ENCODE measurements at regions not wholly inside any gene's neighbourhood (a gene's known extent, or its start where the extent isn't known, plus 50 kb on each side); places are given as distances from the start of the nearest gene placed in this dataset.
A peak's percentile ranks its signal among the peaks of the same experiment; 100 is the strongest.
"Not testable (repeated sequence)": the region's sequence is repeated elsewhere in the genome, so short reads cannot be mapped to it uniquely, and the experiment has no call there.

- no peak for DNase-seq (ENCODE audit: extremely low read depth in 1 of 11, low read depth in 9 of 11, low spot score in 4 of 11)
Observed at GRCh38 chr16:72658888-72659717, 388.8 kb downstream of the ZFHX3 start.

GRCh38 chr16:72657791-72658190, 390.1 kb downstream of the ZFHX3 start:
- no peak for DNase-seq (ENCODE audit: extremely low read depth in 1 of 11, low read depth in 9 of 11, low spot score in 4 of 11)

- no peak for DNase-seq (ENCODE audit: extremely low read depth in 1 of 11, low read depth in 9 of 11, low spot score in 4 of 11)
Observed at GRCh38 chr16:72657164-72657563, 390.8 kb downstream of the ZFHX3 start.

GRCh38 chr16:72654535-72654934, 393.4 kb downstream of the ZFHX3 start:
- no peak for DNase-seq (ENCODE audit: extremely low read depth in 1 of 11, low read depth in 9 of 11, low spot score in 4 of 11)

GRCh38 chr16:72649254-72649944, 398.5 kb downstream of the ZFHX3 start:
- DNase-seq (ENCODE audit: extremely low read depth in 1 of 11, low read depth in 9 of 11, low spot score in 4 of 11), result no peak

- DNase-seq (ENCODE audit: extremely low read depth in 1 of 11, low read depth in 9 of 11, low spot score in 4 of 11), result no peak
Observed at GRCh38 chr16:72646615-72647014, 401.3 kb downstream of the ZFHX3 start.

- DNase-seq (ENCODE audit: extremely low read depth in 1 of 11, low read depth in 9 of 11, low spot score in 4 of 11), result no peak
Observed at GRCh38 chr16:72645538-72645937, 402.4 kb downstream of the ZFHX3 start.

GRCh38 chr16:72644911-72645310, 403.0 kb downstream of the ZFHX3 start:
- DNase-seq (ENCODE audit: extremely low read depth in 1 of 11, low read depth in 9 of 11, low spot score in 4 of 11), result no peak

- no peak for DNase-seq (ENCODE audit: extremely low read depth in 1 of 11, low read depth in 9 of 11, low spot score in 4 of 11)
Observed at GRCh38 chr16:72639494-72639893, 408.4 kb downstream of the ZFHX3 start.

GRCh38 chr16:72637306-72637705, 410.6 kb downstream of the ZFHX3 start:
- DNase-seq (ENCODE audit: extremely low read depth in 1 of 11, low read depth in 9 of 11, low spot score in 4 of 11), result no peak

- DNase-seq (ENCODE audit: extremely low read depth in 1 of 11, low read depth in 9 of 11, low spot score in 4 of 11), result no peak
Observed at GRCh38 chr16:72635694-72636093, 412.2 kb downstream of the ZFHX3 start.

GRCh38 chr16:72635104-72635503, 412.8 kb downstream of the ZFHX3 start:
- DNase-seq (ENCODE audit: extremely low read depth in 1 of 11, low read depth in 9 of 11, low spot score in 4 of 11), result no peak

GRCh38 chr16:72627182-72627896, 420.6 kb downstream of the ZFHX3 start:
- not testable (repeated sequence) for DNase-seq (ENCODE audit: extremely low read depth in 1 of 11, low read depth in 9 of 11, low spot score in 4 of 11)

GRCh38 chr16:72626623-72627022, 421.3 kb downstream of the ZFHX3 start:
- DNase-seq (ENCODE audit: extremely low read depth in 1 of 11, low read depth in 9 of 11, low spot score in 4 of 11), result no peak

- no peak for DNase-seq (ENCODE audit: extremely low read depth in 1 of 11, low read depth in 9 of 11, low spot score in 4 of 11)
Observed at GRCh38 chr16:72621651-72622050, 426.3 kb downstream of the ZFHX3 start.

- no peak for DNase-seq (ENCODE audit: extremely low read depth in 1 of 11, low read depth in 9 of 11, low spot score in 4 of 11)
Observed at GRCh38 chr16:72620853-72621252, 427.1 kb downstream of the ZFHX3 start.

- DNase-seq (ENCODE audit: extremely low read depth in 1 of 11, low read depth in 9 of 11, low spot score in 4 of 11), result no peak
Observed at GRCh38 chr16:72620348-72620747, 427.6 kb downstream of the ZFHX3 start.

GRCh38 chr16:72615856-72616255, 432.1 kb downstream of the ZFHX3 start:
- DNase-seq (ENCODE audit: extremely low read depth in 1 of 11, low read depth in 9 of 11, low spot score in 4 of 11), result no peak

GRCh38 chr16:72612718-72613117, 435.2 kb downstream of the ZFHX3 start:
- no peak for DNase-seq (ENCODE audit: extremely low read depth in 1 of 11, low read depth in 9 of 11, low spot score in 4 of 11)

GRCh38 chr16:72612256-72612655, 435.7 kb downstream of the ZFHX3 start:
- DNase-seq (ENCODE audit: extremely low read depth in 1 of 11, low read depth in 9 of 11, low spot score in 4 of 11), result peak in 2 of 11 donors; percentile 11 to 16

Data from renal cortex interstitium (tissue), 11 donors.